ENCODE measurements at regions not wholly inside any gene's neighbourhood (a gene's known extent, or its start where the extent isn't known, plus 50 kb on each side); places are given as distances from the start of the nearest gene placed in this dataset.

- TF ChIP-seq MYC (IDR thresholded peaks at IDR 0.05; ENCODE audit: low read depth, low read length) (no peak), MAX (IDR thresholded peaks at IDR 0.05; ENCODE audit: low read depth, low read length) (no peak), POLR2A (IDR thresholded peaks at IDR 0.05; ENCODE audit: extremely low read depth, insufficient read length) (no peak), CTCF (IDR thresholded peaks at IDR 0.05; ENCODE audit: low read depth, low read length) (no peak)
- DNase-seq (ENCODE audit: low read depth): no peak
Measured at GRCh38 chr4:146023334-146023967, 84.8 kb upstream of the ZNF827 start.

GRCh38 chr4:146022541-146022940, 83.9 kb upstream of the ZNF827 start:
- no peak overlapping the region for H3K4me3 ChIP-seq (ENCODE audit: low read depth, low read length)
- DNase-seq (ENCODE audit: low read depth): no peak
- TF ChIP-seq MAX (IDR thresholded peaks at IDR 0.05; ENCODE audit: low read depth, low read length) (no peak), POLR2A (IDR thresholded peaks at IDR 0.05; ENCODE audit: extremely low read depth, insufficient read length) (no peak), MYC (IDR thresholded peaks at IDR 0.05; ENCODE audit: low read depth, low read length) (no peak), CTCF (IDR thresholded peaks at IDR 0.05; ENCODE audit: low read depth, low read length) (no peak)

More at GRCh38 chr4:146023334-146023967, 84.8 kb upstream of the ZNF827 start:
- H3K4me3 ChIP-seq (ENCODE audit: low read depth, low read length): no peak overlapping the region

GRCh38 chr4:146018247-146018646, 79.6 kb upstream of the ZNF827 start:
- TF ChIP-seq MYC (IDR thresholded peaks at IDR 0.05; ENCODE audit: low read depth, low read length) (no peak), MAX (IDR thresholded peaks at IDR 0.05; ENCODE audit: low read depth, low read length) (no peak), CTCF (IDR thresholded peaks at IDR 0.05; ENCODE audit: low read depth, low read length) (no peak), POLR2A (IDR thresholded peaks at IDR 0.05; ENCODE audit: extremely low read depth, insufficient read length) (no peak)
- H3K4me3 ChIP-seq (ENCODE audit: low read depth, low read length): no peak overlapping the region
- no peak for DNase-seq (ENCODE audit: low read depth)

GRCh38 chr4:146004730-146005129, 66.1 kb upstream of the ZNF827 start:
- H3K4me3 ChIP-seq (ENCODE audit: low read depth, low read length): no peak overlapping the region
- no peak for TF ChIP-seq MAX (IDR thresholded peaks at IDR 0.05; ENCODE audit: low read depth, low read length)
- TF ChIP-seq POLR2A (IDR thresholded peaks at IDR 0.05; ENCODE audit: extremely low read depth, insufficient read length): no peak
- TF ChIP-seq CTCF (IDR thresholded peaks at IDR 0.05; ENCODE audit: low read depth, low read length): no peak
- TF ChIP-seq MYC (IDR thresholded peaks at IDR 0.05; ENCODE audit: low read depth, low read length): no peak
- no peak for DNase-seq (ENCODE audit: low read depth)

- no peak overlapping the region for H3K4me3 ChIP-seq (ENCODE audit: low read depth, low read length)
- TF ChIP-seq CTCF (IDR thresholded peaks at IDR 0.05; ENCODE audit: low read depth, low read length): no peak
- no peak for TF ChIP-seq MYC (IDR thresholded peaks at IDR 0.05; ENCODE audit: low read depth, low read length)
- no peak for TF ChIP-seq POLR2A (IDR thresholded peaks at IDR 0.05; ENCODE audit: extremely low read depth, insufficient read length)
- TF ChIP-seq MAX (IDR thresholded peaks at IDR 0.05; ENCODE audit: low read depth, low read length): no peak
- DNase-seq (ENCODE audit: low read depth): no peak
Measured at GRCh38 chr4:145988628-145989027, 50.0 kb upstream of the ZNF827 start.

All from NB4 (cell line).